Prostate gland (tissue), 2 donors: ENCODE measurements at regions not wholly inside any gene's neighbourhood (a gene's known extent, or its start where the extent isn't known, plus 50 kb on each side); places are given as distances from the start of the nearest gene placed in this dataset.

Experiments
- CTCF ChIP-seq, 4 experiments: fragments of 200-600 bp in 2 of 4; fragments of 450-650 bp in 2 of 4; sonication (generic) in 2 of 4; IDR thresholded peaks; 1 replicate in 3 of 4; 2 replicates in 1 of 4; pipeline ENCODE4 v1.5.1; 2016 to 2019; ENCODE audit warnings: antibody characterized with exemption in 4 of 4, mild to moderate bottlenecking in 2 of 4, moderate library complexity in 2 of 4
- POLR2A ChIP-seq: fragments of 450-650 bp; IDR thresholded peaks from one replicate; pipeline ENCODE4 v1.6.1; 2016; ENCODE audit warnings: antibody characterized with exemption, mild to moderate bottlenecking
- POLR2AphosphoS5 ChIP-seq: sonication (generic); formaldehyde crosslinking; IDR thresholded peaks from one replicate; pipeline ENCODE4 v1.6.1; 2017; ENCODE audit warnings: antibody characterized with exemption

DNA sequence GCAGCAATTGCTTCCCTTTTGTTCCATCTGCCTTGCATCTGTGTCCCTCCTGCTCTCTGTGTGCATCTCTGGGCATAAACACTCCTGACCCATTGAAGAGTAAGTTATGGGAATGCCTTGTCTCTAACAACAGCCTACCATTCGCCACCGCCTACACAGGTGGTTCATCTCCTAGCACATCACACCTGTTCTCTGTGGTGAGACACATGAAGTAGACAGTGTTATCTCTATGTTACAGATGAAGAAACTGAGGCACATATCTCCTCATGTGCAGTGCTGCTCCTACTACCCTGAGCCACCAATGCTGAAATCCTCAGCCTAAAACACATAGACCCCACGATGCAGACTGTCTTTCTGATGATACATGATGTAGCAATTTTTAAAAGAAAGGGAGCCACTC, 77.6 kb downstream of the PITPNM2 start:
- TF ChIP-seq CTCF (IDR thresholded peaks at IDR 0.05): no peak
- no peak for TF ChIP-seq POLR2AphosphoS5
- TF ChIP-seq POLR2A: no peak
